Calu3 (cell line): ENCODE measurements at regions not wholly inside any gene's neighbourhood (a gene's known extent, or its start where the extent isn't known, plus 50 kb on each side); places are given as distances from the start of the nearest gene placed in this dataset.

Experiments used
- BruUV-seq: library from RNA; stranded (reverse); fragments of 400-500 nt; replicated peaks from 2 replicates; lab custom pipeline; 2021; lab: Mats Ljungman, UMichigan
- CTCF ChIA-PET: fragments of 300-600 bp; sonication (Branson Sonifier 250); formaldehyde crosslinking; loops from one replicate; lab custom pipeline; 2022; ENCODE audit warnings: antibody characterized with exemption; lab: Charles Lee
- DNase-seq: peaks from one replicate; pipeline ENCODE4 v3.0.0; 2022
- H3K27ac Mint-ChIP-seq: one replicate; pipeline ENCODE4 v1.8.0; 2022; ENCODE audit warnings: mixed read lengths; ENCODE audit not compliant: unreplicated experiment
- H3K27me3 Mint-ChIP-seq: one replicate; pipeline ENCODE4 v1.8.0; 2022; ENCODE audit warnings: mixed read lengths; ENCODE audit not compliant: unreplicated experiment
- H3K36me3 Mint-ChIP-seq: one replicate; pipeline ENCODE4 v1.8.0; 2022; ENCODE audit warnings: mild to moderate bottlenecking, moderate library complexity, mixed read lengths; ENCODE audit not compliant: insufficient read depth, unreplicated experiment
- H3K4me1 Mint-ChIP-seq: one replicate; pipeline ENCODE4 v1.8.0; 2022; ENCODE audit warnings: mild to moderate bottlenecking, low read depth, mixed read lengths; ENCODE audit not compliant: unreplicated experiment
- H3K4me3 Mint-ChIP-seq: one replicate; pipeline ENCODE4 v1.8.0; 2022; ENCODE audit warnings: mild to moderate bottlenecking, low read depth, moderate library complexity, mixed read lengths; ENCODE audit not compliant: unreplicated experiment
- H3K9me3 Mint-ChIP-seq: one replicate; pipeline ENCODE4 v1.8.0; 2022; ENCODE audit warnings: low read depth, mixed read lengths; ENCODE audit not compliant: unreplicated experiment
- intact Hi-C: fragments of 100-400 bp; cut with micrococcal nuclease; formaldehyde crosslinking; loops from one replicate; pipeline ENCODE4 v1.10.0; 2022; ENCODE audit not compliant: unreplicated experiment
- TF ChIP-seq, protein P1 (sequence below): fragments of 200-600 bp; IDR thresholded peaks from one replicate; pipeline ENCODE4 v1.8.0; 2022; ENCODE audit warnings: antibody characterized with exemption; ENCODE audit not compliant: unreplicated experiment

DNA sequence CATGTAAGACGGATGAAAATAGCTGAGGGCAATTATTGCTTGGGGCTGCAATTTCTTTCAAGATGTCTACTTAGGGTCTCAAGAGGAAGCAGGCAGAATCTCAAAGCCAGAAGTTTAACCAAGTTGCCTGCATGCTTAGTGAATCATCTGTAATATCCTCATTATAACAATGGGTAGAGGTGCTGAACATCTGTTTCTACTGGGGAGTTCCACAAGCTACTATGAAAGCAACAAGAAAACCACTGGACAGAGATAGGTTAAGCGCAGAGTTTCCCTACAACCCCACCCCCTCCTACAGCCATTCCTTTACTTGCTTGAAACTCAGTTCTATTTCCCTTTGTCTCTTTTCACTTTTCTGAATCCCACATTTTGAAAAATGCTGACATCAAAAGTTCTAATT, 759.4 kb upstream of the GBE1 start:
- H3K27ac Mint-ChIP-seq = no peak overlapping the region
- no peaks in the 10 kb centered on the region for H3K27me3 Mint-ChIP-seq
- no peak for DNase-seq
- peaks cover 5% of the 10 kb centered on the region for H3K9me3 Mint-ChIP-seq
- H3K4me3 Mint-ChIP-seq = no peak overlapping the region
- BruUV-seq = no TSS peak
- H3K4me1 Mint-ChIP-seq = no peaks in the 10 kb centered on the region
- no peaks in the 10 kb centered on the region for H3K36me3 Mint-ChIP-seq
- CTCF ChIA-PET = no interaction called here
- TF ChIP-seq, protein P1, sequence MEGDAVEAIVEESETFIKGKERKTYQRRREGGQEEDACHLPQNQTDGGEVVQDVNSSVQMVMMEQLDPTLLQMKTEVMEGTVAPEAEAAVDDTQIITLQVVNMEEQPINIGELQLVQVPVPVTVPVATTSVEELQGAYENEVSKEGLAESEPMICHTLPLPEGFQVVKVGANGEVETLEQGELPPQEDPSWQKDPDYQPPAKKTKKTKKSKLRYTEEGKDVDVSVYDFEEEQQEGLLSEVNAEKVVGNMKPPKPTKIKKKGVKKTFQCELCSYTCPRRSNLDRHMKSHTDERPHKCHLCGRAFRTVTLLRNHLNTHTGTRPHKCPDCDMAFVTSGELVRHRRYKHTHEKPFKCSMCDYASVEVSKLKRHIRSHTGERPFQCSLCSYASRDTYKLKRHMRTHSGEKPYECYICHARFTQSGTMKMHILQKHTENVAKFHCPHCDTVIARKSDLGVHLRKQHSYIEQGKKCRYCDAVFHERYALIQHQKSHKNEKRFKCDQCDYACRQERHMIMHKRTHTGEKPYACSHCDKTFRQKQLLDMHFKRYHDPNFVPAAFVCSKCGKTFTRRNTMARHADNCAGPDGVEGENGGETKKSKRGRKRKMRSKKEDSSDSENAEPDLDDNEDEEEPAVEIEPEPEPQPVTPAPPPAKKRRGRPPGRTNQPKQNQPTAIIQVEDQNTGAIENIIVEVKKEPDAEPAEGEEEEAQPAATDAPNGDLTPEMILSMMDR = no peak
- intact Hi-C loops = no loop called here

DNA sequence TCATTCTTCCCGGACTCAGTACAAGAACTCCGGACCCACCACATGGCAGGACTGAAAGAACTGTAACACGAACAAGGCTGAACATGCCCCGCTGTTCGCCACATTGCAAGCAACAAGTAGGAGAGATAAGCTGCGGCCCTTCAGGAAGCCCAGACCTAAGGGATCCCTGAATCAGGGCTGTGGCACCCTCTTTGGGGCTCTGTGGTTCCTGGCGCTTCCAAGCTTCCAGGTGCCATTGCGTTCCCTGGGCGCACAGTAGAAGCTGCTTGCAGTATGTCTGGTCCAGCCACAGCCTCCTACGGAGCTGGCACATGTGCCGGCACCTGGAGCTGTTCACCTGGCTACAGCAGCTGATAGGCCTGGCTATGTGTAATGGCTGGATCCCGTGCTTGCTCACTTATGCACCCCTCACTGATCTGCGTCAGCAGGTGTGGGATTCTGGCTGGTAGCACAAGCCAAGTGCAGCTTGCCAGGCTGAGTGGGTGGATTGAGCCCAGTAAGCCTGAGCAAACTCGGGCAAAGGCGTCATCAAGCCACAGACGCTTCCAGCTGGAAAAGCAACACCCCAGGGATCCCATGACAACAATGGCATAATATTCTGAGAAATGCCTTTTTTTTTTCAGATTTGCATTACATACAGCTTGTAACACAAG, 748.6 kb upstream of the GBE1 start:
- BruUV-seq = no TSS peak
- Mint-ChIP-seq H3K4me3 (no peak overlapping the region), H3K27me3 (no peaks in the 10 kb centered on the region), H3K9me3 (peaks cover 2% of the 10 kb centered on the region), H3K27ac (no peak overlapping the region), H3K36me3 (no peaks in the 10 kb centered on the region), H3K4me1 (no peaks in the 10 kb centered on the region)
- DNase-seq = no peak
- intact Hi-C loops = no loop called here
- TF ChIP-seq, protein P1 = no peak
- CTCF ChIA-PET = interaction anchor here (0.7 kb wide), 1 partner anchor 104 kb away, joined by 5 read pairs; no protein-coding TSS in a partner anchor

DNA sequence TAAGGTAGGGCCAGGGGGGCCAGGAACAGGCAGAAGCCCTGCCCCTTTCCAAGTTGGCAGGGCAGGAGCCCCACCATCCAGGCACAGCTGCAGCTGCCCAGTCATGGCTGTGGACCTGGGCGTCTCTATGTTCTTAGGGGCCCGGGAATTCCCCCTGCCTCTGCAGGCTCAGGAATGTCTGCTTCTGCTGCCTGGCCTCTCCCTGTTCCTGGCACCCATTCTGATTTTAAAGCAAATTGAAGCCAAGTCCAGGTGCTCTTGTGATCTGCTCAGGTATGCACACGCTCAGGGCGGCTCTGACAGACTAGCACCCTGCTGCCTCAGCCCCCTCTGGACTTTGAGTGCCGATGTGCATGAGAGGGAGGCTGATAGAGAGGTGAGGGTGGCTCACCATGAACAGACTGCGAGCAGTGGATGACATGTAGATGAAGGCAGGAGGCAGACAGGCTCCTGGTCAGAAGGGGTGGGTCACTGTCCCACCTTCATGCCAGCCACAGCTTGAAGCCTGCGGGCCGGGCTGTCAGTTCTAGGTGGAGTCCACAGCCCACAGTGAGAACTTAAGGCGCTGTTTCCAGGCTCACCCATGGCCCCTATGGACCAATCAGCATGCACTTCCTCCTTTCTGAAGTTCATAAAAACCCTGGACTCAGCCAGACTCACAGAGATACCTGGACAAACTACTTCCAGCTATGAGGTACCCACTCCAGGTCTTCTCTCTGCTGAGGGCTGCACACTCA, 747.8 kb upstream of the GBE1 start:
- Mint-ChIP-seq H3K4me3 (no peak overlapping the region), H3K36me3 (no peaks in the 10 kb centered on the region), H3K4me1 (no peaks in the 10 kb centered on the region), H3K27ac (no peak overlapping the region), H3K27me3 (no peaks in the 10 kb centered on the region), H3K9me3 (peaks cover 2% of the 10 kb centered on the region)
- intact Hi-C loops = no loop called here
- CTCF ChIA-PET = no interaction called here
- TF ChIP-seq, protein P1 = no peak
- DNase-seq = no peak
- no TSS peak for BruUV-seq

DNA sequence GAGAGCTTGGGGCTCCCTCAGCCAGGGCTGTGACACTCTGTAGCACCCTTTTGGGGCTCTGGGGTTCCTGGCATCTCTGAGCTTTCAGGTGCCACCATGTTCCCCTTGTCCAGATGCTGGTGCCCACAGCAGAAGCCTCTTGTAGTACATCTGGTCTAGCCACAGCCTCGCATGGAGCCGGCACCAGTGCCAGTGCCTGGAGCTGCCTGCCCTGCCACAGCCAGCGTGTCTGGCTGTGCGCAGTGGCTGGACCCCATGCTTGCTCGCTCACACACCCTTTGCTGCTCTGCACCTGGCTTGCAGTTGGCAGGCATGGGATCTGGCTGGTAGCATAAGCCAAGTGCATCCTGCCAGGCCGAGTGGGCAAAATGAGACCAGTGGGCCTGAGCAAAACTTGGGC, 744.8 kb upstream of the GBE1 start:
- DNase-seq = no peak
- Mint-ChIP-seq H3K9me3 (peaks cover 2% of the 10 kb centered on the region), H3K4me3 (no peak overlapping the region), H3K4me1 (no peaks in the 10 kb centered on the region), H3K36me3 (no peaks in the 10 kb centered on the region), H3K27ac (no peak overlapping the region), H3K27me3 (no peaks in the 10 kb centered on the region)
- intact Hi-C loops = no loop called here
- TF ChIP-seq, protein P1 = no peak
- CTCF ChIA-PET = no interaction called here
- no TSS peak for BruUV-seq
